ENCODE measurements at regions not wholly inside any gene's neighbourhood (a gene's known extent, or its start where the extent isn't known, plus 50 kb on each side); places are given as distances from the start of the nearest gene placed in this dataset.

DNA sequence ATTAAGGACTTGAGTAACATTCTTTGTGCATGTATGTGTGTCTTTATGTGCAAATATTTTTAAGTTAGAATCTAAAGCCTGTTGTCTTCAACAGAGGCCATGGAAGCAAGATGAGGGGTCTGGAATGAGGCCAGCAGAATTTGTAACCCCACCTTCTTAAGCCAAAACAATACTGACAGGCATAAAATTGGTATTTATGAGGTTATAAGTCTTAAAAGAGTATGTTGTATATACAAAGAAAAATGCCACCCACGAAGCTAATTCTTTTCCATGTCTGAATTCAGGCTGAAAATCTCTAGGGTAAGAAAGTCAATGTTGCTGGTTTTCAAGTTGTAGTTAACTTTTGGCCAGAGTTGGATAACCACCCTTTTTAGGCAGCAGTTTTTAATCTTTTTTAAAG is 86.2 kb upstream of the TMTC1 start:
- TF ChIP-seq, protein P1, sequence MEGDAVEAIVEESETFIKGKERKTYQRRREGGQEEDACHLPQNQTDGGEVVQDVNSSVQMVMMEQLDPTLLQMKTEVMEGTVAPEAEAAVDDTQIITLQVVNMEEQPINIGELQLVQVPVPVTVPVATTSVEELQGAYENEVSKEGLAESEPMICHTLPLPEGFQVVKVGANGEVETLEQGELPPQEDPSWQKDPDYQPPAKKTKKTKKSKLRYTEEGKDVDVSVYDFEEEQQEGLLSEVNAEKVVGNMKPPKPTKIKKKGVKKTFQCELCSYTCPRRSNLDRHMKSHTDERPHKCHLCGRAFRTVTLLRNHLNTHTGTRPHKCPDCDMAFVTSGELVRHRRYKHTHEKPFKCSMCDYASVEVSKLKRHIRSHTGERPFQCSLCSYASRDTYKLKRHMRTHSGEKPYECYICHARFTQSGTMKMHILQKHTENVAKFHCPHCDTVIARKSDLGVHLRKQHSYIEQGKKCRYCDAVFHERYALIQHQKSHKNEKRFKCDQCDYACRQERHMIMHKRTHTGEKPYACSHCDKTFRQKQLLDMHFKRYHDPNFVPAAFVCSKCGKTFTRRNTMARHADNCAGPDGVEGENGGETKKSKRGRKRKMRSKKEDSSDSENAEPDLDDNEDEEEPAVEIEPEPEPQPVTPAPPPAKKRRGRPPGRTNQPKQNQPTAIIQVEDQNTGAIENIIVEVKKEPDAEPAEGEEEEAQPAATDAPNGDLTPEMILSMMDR (IDR thresholded peaks at IDR 0.05) = no peak

DNA sequence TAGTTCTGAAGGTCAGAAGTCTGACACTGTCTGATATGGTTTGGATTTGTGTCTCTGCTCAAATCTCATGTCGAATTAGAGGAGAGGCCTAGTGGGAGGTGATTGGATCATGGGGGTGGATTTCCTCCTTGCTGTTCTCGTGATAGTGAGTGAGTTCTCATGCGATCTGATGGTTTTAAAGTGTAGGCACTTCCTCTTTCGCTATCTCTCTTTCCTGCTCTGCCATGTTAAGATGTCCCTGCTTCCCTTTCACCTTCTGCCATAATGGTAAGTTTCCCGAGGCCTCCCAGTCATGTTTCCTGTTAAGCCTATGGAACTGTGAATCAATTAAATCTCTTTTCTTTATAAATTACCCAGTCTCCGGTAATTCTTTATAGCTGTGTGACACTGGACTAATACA is 84.1 kb upstream of the TMTC1 start:
- intact Hi-C loops (cut with DNase I; ENCODE audit: low total_unique reads) = no loop called here
- H3K9me3 ChIP-seq = no peaks in the 10 kb centered on the region
- H3K4me3 ChIP-seq = no peak overlapping the region

More for the DNA sequence above, 86.2 kb upstream of the TMTC1 start:
- Histone ChIP-seq H3K4me1 (peaks cover 0 to 16% (median 4%) of the 10 kb centered on the region in 4 donors), H3K27me3 (no peaks in the 10 kb centered on the region), H3K36me3 (no peaks in the 10 kb centered on the region), H3K4me3 (no peak overlapping the region), H3K27ac (no peak overlapping the region), H3K9me3 (no peaks in the 10 kb centered on the region)
- intact Hi-C loops (cut with DNase I; ENCODE audit: low total_unique reads) = no loop called here
- DNase-seq = no peak

DNA sequence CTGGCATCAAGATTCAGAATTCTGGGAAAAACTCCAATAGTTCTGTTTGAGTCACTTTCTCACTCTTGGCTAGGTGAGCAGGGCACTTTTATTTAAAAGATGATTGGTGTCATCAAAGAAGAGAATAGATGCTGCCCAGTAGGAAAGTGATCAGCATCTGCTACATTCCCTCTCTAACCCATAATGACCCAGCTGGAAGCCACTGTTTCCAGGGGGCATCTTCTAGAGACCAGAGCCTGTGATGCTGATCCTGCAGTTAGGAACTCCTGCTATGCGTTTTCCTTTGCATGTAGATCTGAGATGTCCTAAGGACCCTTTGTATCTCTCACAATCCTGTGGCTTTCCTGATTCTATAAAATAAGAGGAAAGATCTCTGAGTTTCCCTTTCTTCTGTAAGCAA is 79.9 kb upstream of the TMTC1 start:
- Histone ChIP-seq H3K9me3 (no peaks in the 10 kb centered on the region), H3K4me1 (peaks cover 0 to 2% (median 0%) of the 10 kb centered on the region in 4 donors), H3K4me3 (no peak overlapping the region), H3K27me3 (no peaks in the 10 kb centered on the region), H3K27ac (no peak overlapping the region), H3K36me3 (no peaks in the 10 kb centered on the region)
- TF ChIP-seq, protein P1 (IDR thresholded peaks at IDR 0.05) = no peak
- no peak for DNase-seq
- intact Hi-C loops (cut with DNase I; ENCODE audit: low total_unique reads) = no loop called here

More for the DNA sequence above, 84.1 kb upstream of the TMTC1 start:
- TF ChIP-seq, protein P1 (IDR thresholded peaks at IDR 0.05) = no peak
- Histone ChIP-seq H3K27me3 (no peaks in the 10 kb centered on the region), H3K36me3 (no peaks in the 10 kb centered on the region), H3K27ac (no peak overlapping the region), H3K4me1 (no peaks in the 10 kb centered on the region)
- no peak for DNase-seq

DNA sequence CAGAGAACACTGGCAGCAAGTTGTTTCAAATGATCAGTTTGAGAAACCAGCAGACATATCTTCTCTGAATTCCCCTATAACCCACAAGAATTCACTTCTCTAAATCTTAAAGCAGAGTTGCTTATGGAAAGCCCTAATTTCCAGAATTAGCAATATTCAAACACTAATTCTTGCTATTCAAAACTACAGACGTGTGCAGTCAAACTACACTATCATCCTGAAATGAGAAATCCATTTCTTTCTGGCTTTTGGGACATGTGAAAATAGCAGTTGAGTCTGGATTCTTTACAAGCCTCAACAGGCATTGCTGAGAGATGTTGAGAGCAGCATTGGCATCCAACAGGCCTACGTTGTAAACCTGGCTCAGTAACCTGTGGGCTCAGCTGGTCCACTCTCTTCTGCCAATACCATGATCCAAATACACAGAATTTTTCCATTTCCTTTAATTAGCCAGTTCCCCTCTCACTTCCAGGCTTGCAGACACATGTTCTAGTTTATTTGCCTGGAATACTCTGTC is 74.6 kb upstream of the TMTC1 start:
- H3K27me3 ChIP-seq = no peaks in the 10 kb centered on the region
- no peaks in the 10 kb centered on the region for H3K9me3 ChIP-seq
- H3K27ac ChIP-seq = no peak overlapping the region
- H3K36me3 ChIP-seq = no peaks in the 10 kb centered on the region
- intact Hi-C loops (cut with DNase I; ENCODE audit: low total_unique reads) = no loop called here
- DNase-seq = no peak
- H3K4me3 ChIP-seq = no peak overlapping the region
- TF ChIP-seq, protein P1 (IDR thresholded peaks at IDR 0.05) = no peak
- peaks cover 0 to 8% (median 2%) of the 10 kb centered on the region in 4 donors for H3K4me1 ChIP-seq

DNA sequence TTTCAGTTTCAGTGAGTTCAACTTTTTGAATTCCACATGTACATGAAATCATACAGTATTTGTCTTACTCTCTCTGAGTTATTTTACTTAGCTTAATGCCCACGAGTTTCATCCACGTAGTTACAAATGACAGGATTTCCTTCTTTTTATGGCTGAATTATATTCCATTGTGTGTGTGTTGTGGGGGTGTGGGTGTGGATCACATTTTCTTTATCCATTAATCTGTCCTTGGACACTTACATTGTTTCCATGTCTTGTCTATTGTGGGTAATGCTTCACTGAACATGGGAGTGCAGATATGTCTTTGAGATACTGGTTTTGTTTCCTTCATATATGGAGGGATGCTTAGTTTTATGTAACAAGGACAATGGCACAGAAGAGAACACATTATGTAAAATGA is 63.5 kb upstream of the TMTC1 start:
- Histone ChIP-seq H3K9me3 (peaks cover 0 to 6% (median 3%) of the 10 kb centered on the region in 3 donors), H3K36me3 (no peaks in the 10 kb centered on the region), H3K4me1 (peaks cover 0 to 5% (median 0%) of the 10 kb centered on the region in 4 donors), H3K4me3 (no peak overlapping the region), H3K27me3 (no peaks in the 10 kb centered on the region), H3K27ac (no peak overlapping the region)
- DNase-seq = no peak
- TF ChIP-seq, protein P1 (IDR thresholded peaks at IDR 0.05) = no peak
- intact Hi-C loops (cut with DNase I; ENCODE audit: low total_unique reads) = no loop called here

DNA sequence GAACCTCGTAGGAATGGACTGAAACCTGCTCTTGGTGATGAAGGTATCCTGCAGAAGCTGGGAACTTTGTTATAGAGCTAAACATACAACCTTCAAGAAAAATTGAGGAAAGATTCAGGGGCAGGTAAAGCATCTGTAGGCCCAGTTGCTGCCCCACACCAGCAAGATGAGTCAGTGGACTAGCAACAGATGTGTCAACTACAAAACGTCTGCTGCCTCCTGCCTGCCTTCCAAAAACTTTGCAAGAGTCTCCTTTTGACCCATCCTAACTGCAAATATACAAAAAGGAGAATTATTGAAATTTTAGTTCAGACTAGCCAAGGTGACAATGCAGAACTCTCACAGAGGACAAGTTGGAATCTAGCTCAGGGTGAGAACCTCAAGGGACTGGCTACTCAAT is 60.9 kb upstream of the TMTC1 start:
- intact Hi-C loops (cut with DNase I; ENCODE audit: low total_unique reads) = no loop called here
- DNase-seq = no peak
- no peak overlapping the region for H3K4me3 ChIP-seq
- H3K27me3 ChIP-seq = no peaks in the 10 kb centered on the region
- H3K27ac ChIP-seq = no peak overlapping the region
- TF ChIP-seq, protein P1 (IDR thresholded peaks at IDR 0.05) = no peak
- peaks cover 0 to 5% (median 0%) of the 10 kb centered on the region in 4 donors for H3K4me1 ChIP-seq
- no peaks in the 10 kb centered on the region for H3K36me3 ChIP-seq
- H3K9me3 ChIP-seq = peaks cover 0 to 14% (median 6%) of the 10 kb centered on the region in 3 donors
